ACHN (cell line): ENCODE measurements at regions not wholly inside any gene's neighbourhood (a gene's known extent, or its start where the extent isn't known, plus 50 kb on each side); places are given as distances from the start of the nearest gene placed in this dataset.
A peak's percentile ranks its signal among the peaks of the same experiment; 100 is the strongest.

ENCODE experiments used
- DNase-seq: peaks from one replicate; pipeline ENCODE4 v3.0.0-alpha.2; 2015
- in situ Hi-C: cut with HindIII; loops from 2 replicates; pipeline ENCODE4 v1.10.0; 2017; ENCODE audit warnings: low sequenced_read_pairs, low pct_ligation_motif_present, low pct_unique_long_range_greater_than_20kb

GRCh38 chr2:79369127-79369526 is 143.7 kb upstream of the CTNNA2 start:
- in situ Hi-C loops = no loop called here

GRCh38 chr2:79368116-79368630 is 144.7 kb upstream of the CTNNA2 start:
- no peak for DNase-seq
- in situ Hi-C loops = no loop called here

More at GRCh38 chr2:79369127-79369526, 143.7 kb upstream of the CTNNA2 start:
- DNase-seq = no peak

- in situ Hi-C loops = no loop called here
- no peak for DNase-seq
Observed at GRCh38 chr2:79359419-79359818, 153.4 kb upstream of the CTNNA2 start.

GRCh38 chr2:79355569-79355968 is 157.3 kb upstream of the CTNNA2 start:
- in situ Hi-C loops = no loop called here
- DNase-seq = no peak

- in situ Hi-C loops = no loop called here
- no peak for DNase-seq
Observed at GRCh38 chr2:79327460-79327859, 167.9 kb upstream of the REG3A start.

GRCh38 chr2:79320871-79321270 is 161.3 kb upstream of the REG3A start:
- DNase-seq = no peak
- in situ Hi-C loops = no loop called here

GRCh38 chr2:79294994-79295393 is 135.4 kb upstream of the REG3A start:
- in situ Hi-C loops = no loop called here
- DNase-seq = no peak

GRCh38 chr2:79292958-79293315 is 133.4 kb upstream of the REG3A start:
- DNase-seq = no peak
- in situ Hi-C loops = no loop called here

- in situ Hi-C loops = no loop called here
- no peak for DNase-seq
Observed at GRCh38 chr2:79292239-79292957, 132.8 kb upstream of the REG3A start.

GRCh38 chr2:79275863-79276262 is 116.3 kb upstream of the REG3A start:
- no peak for DNase-seq
- in situ Hi-C loops = no loop called here

- no peak for DNase-seq
- in situ Hi-C loops = no loop called here
Observed at GRCh38 chr2:79275197-79275596, 115.6 kb upstream of the REG3A start.

GRCh38 chr2:79272616-79273015 is 113.1 kb upstream of the REG3A start:
- no peak for DNase-seq
- in situ Hi-C loops = no loop called here

GRCh38 chr2:79271456-79271855 is 111.9 kb upstream of the REG3A start:
- in situ Hi-C loops = no loop called here
- DNase-seq = no peak

GRCh38 chr2:79260848-79261247 is 101.3 kb upstream of the REG3A start:
- in situ Hi-C loops = no loop called here
- no peak for DNase-seq

- in situ Hi-C loops = no loop called here
- DNase-seq = no peak
Observed at GRCh38 chr2:79259959-79260358, 100.4 kb upstream of the REG3A start.

- in situ Hi-C loops = no loop called here
- DNase-seq = no peak
Observed at GRCh38 chr2:79259296-79259695, 99.7 kb upstream of the REG3A start.

GRCh38 chr2:79253243-79253774 is 93.8 kb upstream of the REG3A start:
- in situ Hi-C loops = no loop called here
- DNase-seq = no peak

GRCh38 chr2:79250656-79251055 is 91.1 kb upstream of the REG3A start:
- in situ Hi-C loops = no loop called here

GRCh38 chr2:79248776-79249175 is 89.2 kb upstream of the REG3A start:
- no peak for DNase-seq
- in situ Hi-C loops = no loop called here

More at GRCh38 chr2:79250656-79251055, 91.1 kb upstream of the REG3A start:
- DNase-seq = no peak

- peak; percentile 23 for DNase-seq
- in situ Hi-C loops = no loop called here
Observed at GRCh38 chr2:79235135-79235534, 75.6 kb upstream of the REG3A start.
